Gastroesophageal sphincter (tissue), 4 donors: ENCODE measurements at regions not wholly inside any gene's neighbourhood (a gene's known extent, or its start where the extent isn't known, plus 50 kb on each side); places are given as distances from the start of the nearest gene placed in this dataset.

ENCODE experiments used
- ATAC-seq: fragments of 150-250 bp; one replicate; pipeline ENCODE4 v1.9.1; 2016; ENCODE audit warnings: mild to moderate bottlenecking, moderate library complexity
- H3K27ac ChIP-seq, 4 donors: fragments of 200-600 bp; sonication (generic) in 3 of 4; 1 replicate in 3 of 4; 2 replicates in 1 of 4; pipeline ENCODE4 v1.5.1; 2016 to 2019
- H3K27me3 ChIP-seq: fragments of 200-600 bp; sonication (generic); one replicate; pipeline ENCODE4 v1.5.1; 2019
- H3K36me3 ChIP-seq, 2 donors: fragments of 200-600 bp; sonication (generic); one replicate each; pipeline ENCODE4 v1.5.1; 2019; ENCODE audit warnings: control low read depth in 1 of 2
- H3K4me1 ChIP-seq, 3 donors: fragments of 200-600 bp; sonication (generic); 1 replicate in 2 of 3; 2 replicates in 1 of 3; pipeline ENCODE4 v1.5.1; 2016 to 2019; ENCODE audit warnings: control low read depth in 2 of 3
- H3K4me3 ChIP-seq, 2 donors: fragments of 200-600 bp; sonication (generic); one replicate each; pipeline ENCODE4 v1.5.1; 2019; ENCODE audit warnings: mild to moderate bottlenecking in 1 of 2, moderate library complexity in 1 of 2
- H3K9me3 ChIP-seq, 3 donors: fragments of 200-600 bp; sonication (generic); one replicate each; pipeline ENCODE4 v1.5.1; 2017 to 2019; ENCODE audit warnings: control low read depth in 2 of 3
- CTCF ChIP-seq, 4 experiments: fragments of 200-600 bp in 2 of 4; fragments of 450-650 bp in 2 of 4; sonication (generic) in 1 of 4; IDR thresholded peaks; one replicate each; pipeline ENCODE4 v1.5.1; 2017 to 2019; ENCODE audit warnings: antibody characterized with exemption in 4 of 4, mild to moderate bottlenecking in 2 of 4, moderate library complexity in 2 of 4
- EP300 ChIP-seq: sonication (generic); formaldehyde crosslinking; IDR thresholded peaks from one replicate; pipeline ENCODE4 v1.6.1; 2017; ENCODE audit warnings: antibody characterized with exemption, mild to moderate bottlenecking
- POLR2A ChIP-seq, 2 donors: fragments of 450-650 bp; IDR thresholded peaks; one replicate each; pipeline ENCODE4 v1.6.1; 2017; ENCODE audit warnings: antibody characterized with exemption in 2 of 2, mild to moderate bottlenecking in 2 of 2, moderate library complexity in 1 of 2
- POLR2AphosphoS5 ChIP-seq: sonication (generic); formaldehyde crosslinking; IDR thresholded peaks from one replicate; pipeline ENCODE4 v1.6.1; 2017; ENCODE audit warnings: antibody characterized with exemption
- WGBS, 2 donors: methylation state at CpG; one replicate each; pipeline ENCODE4 v1.1.5; 2018; ENCODE audit warnings: low coverage in 1 of 2; 5-methylcytosine and 5-hydroxymethylcytosine counted together

GRCh38 chrX:39805022-39805421 lies 292.7 kb downstream of the BCOR start:
- no peak overlapping the region for H3K27ac ChIP-seq
- H3K4me1 ChIP-seq, result peaks cover 0 to 11% (median 0%) of the 10 kb centered on the region in 3 donors
- H3K9me3 ChIP-seq, result no peaks in the 10 kb centered on the region
- H3K27me3 ChIP-seq, result no peaks in the 10 kb centered on the region
- no peaks in the 10 kb centered on the region for H3K36me3 ChIP-seq
- no peak overlapping the region for H3K4me3 ChIP-seq
- no peak for TF ChIP-seq POLR2AphosphoS5
- TF ChIP-seq POLR2A (IDR thresholded peaks at IDR 0.05), result no peak
- TF ChIP-seq CTCF (IDR thresholded peaks at IDR 0.05), result no peak
- TF ChIP-seq EP300, result no peak
- WGBS, 2 donors, result 57 to 100% methylated on average over 2 of the region's 2 CpGs
- no peak for ATAC-seq

- no peak overlapping the region for H3K4me3 ChIP-seq
- no peaks in the 10 kb centered on the region for H3K9me3 ChIP-seq
- H3K27me3 ChIP-seq, result no peaks in the 10 kb centered on the region
- H3K36me3 ChIP-seq, result no peaks in the 10 kb centered on the region
- no peak for ATAC-seq
- H3K27ac ChIP-seq, result no peak overlapping the region
- TF ChIP-seq CTCF (IDR thresholded peaks at IDR 0.05) (no peak), EP300 (no peak), POLR2A (IDR thresholded peaks at IDR 0.05) (no peak), POLR2AphosphoS5 (no peak)
- H3K4me1 ChIP-seq, result peaks cover 0 to 11% (median 0%) of the 10 kb centered on the region in 3 donors
- 63% methylated on average over 2 of the region's 5 CpGs; no CpG with 5 or more reads in 1 of the 2 donors for WGBS, 2 donors
Observed at GRCh38 chrX:39805825-39806224, 291.9 kb downstream of the BCOR start.

- peak overlapping the region in 1 of 4 donors; percentile 40 for H3K27ac ChIP-seq
- ATAC-seq, result peak; percentile 21
- 69 to 78% methylated on average over 2 to 6 of the region's 7 CpGs for WGBS, 2 donors
- H3K36me3 ChIP-seq, result no peaks in the 10 kb centered on the region
- TF ChIP-seq CTCF (IDR thresholded peaks at IDR 0.05), result no peak
- no peak for TF ChIP-seq POLR2AphosphoS5
- TF ChIP-seq EP300, result no peak
- TF ChIP-seq POLR2A (IDR thresholded peaks at IDR 0.05), result no peak
- H3K4me1 ChIP-seq, result peaks cover 0 to 16% (median 0%) of the 10 kb centered on the region in 3 donors
- H3K27me3 ChIP-seq, result no peaks in the 10 kb centered on the region
- no peaks in the 10 kb centered on the region for H3K9me3 ChIP-seq
- no peak overlapping the region for H3K4me3 ChIP-seq
Observed at GRCh38 chrX:39808471-39808917, 289.3 kb downstream of the BCOR start.

- no peak overlapping the region for H3K27ac ChIP-seq
- H3K4me1 ChIP-seq, result peaks cover 0 to 24% (median 0%) of the 10 kb centered on the region in 3 donors
- no peaks in the 10 kb centered on the region for H3K9me3 ChIP-seq
- H3K4me3 ChIP-seq, result no peak overlapping the region
- WGBS, 2 donors, result 67% methylated on average over 1 to 3 of the region's 4 CpGs
- no peaks in the 10 kb centered on the region for H3K27me3 ChIP-seq
- H3K36me3 ChIP-seq, result no peaks in the 10 kb centered on the region
- ATAC-seq, result no peak
- no peak for TF ChIP-seq CTCF (IDR thresholded peaks at IDR 0.05)
- TF ChIP-seq EP300, result no peak
- no peak for TF ChIP-seq POLR2A (IDR thresholded peaks at IDR 0.05)
- TF ChIP-seq POLR2AphosphoS5, result no peak
Observed at GRCh38 chrX:39809331-39809730, 288.4 kb downstream of the BCOR start.

GRCh38 chrX:39810901-39811300 lies 286.9 kb downstream of the BCOR start:
- WGBS, 2 donors, result 81 to 100% methylated on average over 2 of the region's 2 CpGs
- TF ChIP-seq POLR2A (IDR thresholded peaks at IDR 0.05), result no peak
- TF ChIP-seq CTCF (IDR thresholded peaks at IDR 0.05), result no peak
- TF ChIP-seq EP300, result no peak
- TF ChIP-seq POLR2AphosphoS5, result no peak
- H3K27ac ChIP-seq, result no peak overlapping the region

More at GRCh38 chrX:39810901-39811300, 286.9 kb downstream of the BCOR start:
- Histone ChIP-seq H3K36me3 (no peaks in the 10 kb centered on the region), H3K27me3 (no peaks in the 10 kb centered on the region), H3K9me3 (no peaks in the 10 kb centered on the region), H3K4me3 (no peak overlapping the region), H3K4me1 (peaks cover 0 to 30% (median 0%) of the 10 kb centered on the region in 3 donors)
- ATAC-seq, result no peak
